ENCODE measurements at regions not wholly inside any gene's neighbourhood (a gene's known extent, or its start where the extent isn't known, plus 50 kb on each side); places are given as distances from the start of the nearest gene placed in this dataset.

- no peak for TF ChIP-seq CTCF (IDR thresholded peaks at IDR 0.05; ENCODE audit: borderline replicate concordance, insufficient read depth, low read depth, low read length)
- H3K4me3 ChIP-seq (ENCODE audit: low read depth, low read length) = no peak overlapping the region
Measured at GRCh38 chr9:134515026-134515821, 126.4 kb upstream of the COL5A1 start.

- no peak for TF ChIP-seq CTCF (IDR thresholded peaks at IDR 0.05; ENCODE audit: borderline replicate concordance, insufficient read depth, low read depth, low read length)
- H3K4me3 ChIP-seq (ENCODE audit: low read depth, low read length) = no peak overlapping the region
Measured at GRCh38 chr9:134516464-134516863, 125.1 kb upstream of the COL5A1 start.

GRCh38 chr9:134517069-134517680 is 124.4 kb upstream of the COL5A1 start:
- no peak for TF ChIP-seq CTCF (IDR thresholded peaks at IDR 0.05; ENCODE audit: borderline replicate concordance, insufficient read depth, low read depth, low read length)
- H3K4me3 ChIP-seq (ENCODE audit: low read depth, low read length) = no peak overlapping the region

GRCh38 chr9:134518004-134518606 is 123.5 kb upstream of the COL5A1 start:
- TF ChIP-seq CTCF (IDR thresholded peaks at IDR 0.05; ENCODE audit: borderline replicate concordance, insufficient read depth, low read depth, low read length) = no peak
- H3K4me3 ChIP-seq (ENCODE audit: low read depth, low read length) = no peak overlapping the region

- TF ChIP-seq CTCF (IDR thresholded peaks at IDR 0.05; ENCODE audit: borderline replicate concordance, insufficient read depth, low read depth, low read length) = no peak
- no peak overlapping the region for H3K4me3 ChIP-seq (ENCODE audit: low read depth, low read length)
Measured at GRCh38 chr9:134519375-134520070, 122.1 kb upstream of the COL5A1 start.

- TF ChIP-seq CTCF (IDR thresholded peaks at IDR 0.05; ENCODE audit: borderline replicate concordance, insufficient read depth, low read depth, low read length) = no peak
- H3K4me3 ChIP-seq (ENCODE audit: low read depth, low read length) = no peak overlapping the region
Measured at GRCh38 chr9:134521817-134522501, 119.6 kb upstream of the COL5A1 start.

All from GM12875 (cell line).